Stimulated activated CD4-positive, alpha-beta T cell treated with anti-CD3 and anti-CD28 coated beads, Interleukin-4, amount 100 ng/mL, for 48 hours (primary cell): ENCODE measurements at regions not wholly inside any gene's neighbourhood (a gene's known extent, or its start where the extent isn't known, plus 50 kb on each side); places are given as distances from the start of the nearest gene placed in this dataset.
"Not testable (repeated sequence)": the region's sequence is repeated elsewhere in the genome, so short reads cannot be mapped to it uniquely, and the experiment has no call there.

ENCODE experiments used
- DNase-seq, 2 donors: peaks; one replicate each; pipeline ENCODE4 v3.0.0-alpha.2; 2020; ENCODE audit warnings: low read depth in 2 of 2

DNA sequence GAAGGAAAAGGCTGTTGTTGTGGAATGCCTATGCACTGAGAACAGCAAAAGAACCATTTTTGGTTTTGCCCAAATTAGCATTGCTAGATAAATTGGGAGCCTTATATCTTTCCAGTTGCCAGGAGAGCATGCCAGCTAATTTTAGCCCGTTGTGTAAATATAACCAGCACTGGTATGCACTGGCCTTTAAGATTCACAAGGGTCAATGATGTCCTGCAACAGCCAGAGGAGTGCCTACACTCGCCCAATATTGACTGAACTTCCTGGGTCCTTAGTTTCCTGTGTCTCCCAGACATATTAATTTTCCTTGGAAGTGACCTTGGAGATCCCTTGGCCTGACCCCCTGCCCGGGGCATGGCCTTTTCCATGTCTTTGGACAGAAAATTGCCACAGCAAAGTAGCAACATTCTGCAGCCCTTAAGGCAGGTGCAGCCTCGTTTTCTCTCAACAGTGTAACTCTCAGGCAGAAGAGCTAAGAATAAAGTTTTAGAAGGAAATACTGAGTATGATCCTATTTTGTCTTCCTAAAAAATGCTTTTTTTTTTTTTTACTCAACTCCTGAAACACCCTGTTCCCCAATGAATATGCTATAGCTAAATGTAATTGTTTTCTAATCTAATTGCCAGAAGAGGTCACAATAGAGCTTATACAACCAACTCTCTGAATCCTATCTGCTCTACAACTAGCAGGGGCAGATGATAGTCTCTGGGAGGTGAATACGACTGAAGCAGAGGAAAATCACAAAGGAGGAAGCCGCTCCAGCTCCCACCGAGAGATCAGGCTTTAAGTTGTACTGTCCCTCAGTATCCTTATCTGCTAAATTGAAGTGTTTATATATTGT, 131.9 kb upstream of the PCGF5 start:
- DNase-seq, result no peak

GRCh38 chr10:91090761-91091529, 129.5 kb upstream of the PCGF5 start:
- DNase-seq, result no peak

GRCh38 chr10:91091780-91092179, 128.7 kb upstream of the PCGF5 start:
- no peak for DNase-seq

DNA sequence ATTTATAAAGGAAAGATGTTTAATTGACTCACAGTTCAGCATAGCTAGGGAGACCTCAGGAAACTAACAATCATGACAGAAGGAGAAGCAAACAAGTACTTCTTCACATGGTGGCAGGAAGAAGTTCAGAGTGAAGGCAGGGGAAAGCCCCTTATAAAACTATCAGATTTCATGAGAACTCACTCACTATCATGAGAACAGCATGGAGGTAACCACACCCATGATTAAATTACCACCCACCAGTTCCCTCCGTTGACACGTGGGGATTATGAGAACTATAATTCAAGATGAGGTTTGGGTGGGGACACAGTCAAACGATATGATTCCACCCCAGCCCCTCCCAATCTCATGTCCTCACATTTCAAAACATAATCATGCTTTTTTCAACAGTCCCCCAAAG, 124.2 kb upstream of the PCGF5 start:
- DNase-seq, result no peak

GRCh38 chr10:91097313-91097712, 123.2 kb upstream of the PCGF5 start:
- DNase-seq, result no peak

GRCh38 chr10:91098021-91098420, 122.4 kb upstream of the PCGF5 start:
- DNase-seq, result not testable (repeated sequence)

DNA sequence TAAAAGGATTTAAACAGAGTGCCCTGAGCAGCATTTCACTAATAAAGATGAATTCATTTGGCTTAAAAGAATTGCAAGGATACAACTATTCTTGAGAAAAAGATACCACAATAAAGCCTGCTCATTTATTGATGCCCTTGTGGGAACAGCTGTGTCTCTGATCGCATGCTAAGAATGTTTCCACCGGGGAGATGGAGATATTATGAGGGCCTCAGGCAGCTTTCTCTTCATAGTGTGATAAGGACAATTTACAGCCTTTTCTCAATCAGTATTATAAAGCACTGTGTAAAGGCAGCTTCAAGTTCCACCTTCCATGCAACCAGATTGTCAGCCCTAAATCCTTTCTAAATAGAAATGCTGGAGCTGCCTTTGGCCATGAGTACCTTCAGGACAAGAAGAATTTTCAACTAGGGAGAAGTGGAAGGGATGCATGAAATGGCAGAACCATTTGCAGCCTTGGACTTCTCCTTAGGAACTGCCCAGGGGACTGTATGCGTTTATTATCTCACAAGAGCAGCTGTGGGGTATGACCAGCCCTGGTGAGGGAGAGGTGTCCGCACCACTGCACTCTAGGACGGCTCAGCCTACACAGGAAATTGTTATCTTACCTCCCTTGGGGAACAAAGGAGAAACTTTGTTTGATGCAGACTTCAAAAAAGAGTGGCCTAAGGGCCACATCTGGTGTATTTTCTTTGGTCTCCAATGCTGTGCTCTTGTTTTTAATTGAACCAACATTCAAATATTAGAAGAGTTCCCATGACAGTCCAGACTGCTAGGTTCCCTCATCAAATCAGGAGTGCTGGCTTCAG, 116.9 kb upstream of the PCGF5 start:
- no peak for DNase-seq

GRCh38 chr10:91104193-91105041, 116.0 kb upstream of the PCGF5 start:
- no peak for DNase-seq

- no peak for DNase-seq
These were observed 115.2 kb upstream of the PCGF5 start for GRCh38 chr10:91105269-91105668.

DNA sequence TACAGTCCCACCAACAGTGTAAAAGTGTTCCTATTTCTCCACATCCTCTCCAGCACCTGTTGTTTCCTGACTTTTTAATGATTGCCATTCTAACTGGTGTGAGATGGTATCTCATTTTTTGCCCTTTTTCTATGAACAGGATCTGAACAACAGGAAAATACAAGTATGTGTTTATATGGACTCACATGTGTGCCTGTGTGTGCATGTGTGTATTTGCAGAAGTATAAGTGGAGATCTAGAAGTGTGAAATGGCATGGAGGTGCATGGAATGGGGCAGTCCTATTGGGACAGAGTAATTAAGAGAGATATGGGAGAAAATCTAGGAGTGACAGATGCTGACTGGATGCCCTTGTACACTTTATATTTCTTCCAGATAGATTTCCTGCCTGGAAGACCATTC, 111.6 kb upstream of the PCGF5 start:
- DNase-seq, result no peak

DNA sequence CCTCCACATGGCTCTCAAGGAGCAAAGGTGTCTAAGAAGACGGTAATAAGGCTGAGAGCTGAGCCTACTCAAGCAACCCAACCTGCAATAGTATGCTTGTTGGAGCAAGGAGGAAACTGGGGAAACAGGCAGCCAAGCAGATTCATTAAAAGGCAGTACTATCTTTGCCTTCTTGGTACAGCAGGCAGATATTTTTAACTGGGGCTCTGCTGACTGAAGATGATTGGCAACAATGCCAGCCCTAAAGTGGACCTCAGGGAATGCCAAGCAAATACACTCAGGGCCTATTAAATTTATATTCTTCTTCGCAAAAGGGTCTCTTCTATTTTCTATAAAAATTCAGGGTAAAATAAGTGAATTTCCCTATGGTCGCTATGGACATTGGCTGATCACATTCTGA, 109.4 kb upstream of the PCGF5 start:
- no peak for DNase-seq

- DNase-seq, result no peak
These were observed 104.7 kb upstream of the PCGF5 start for GRCh38 chr10:91115618-91116390.

GRCh38 chr10:91117505-91117904, 103.0 kb upstream of the PCGF5 start:
- no peak for DNase-seq

DNA sequence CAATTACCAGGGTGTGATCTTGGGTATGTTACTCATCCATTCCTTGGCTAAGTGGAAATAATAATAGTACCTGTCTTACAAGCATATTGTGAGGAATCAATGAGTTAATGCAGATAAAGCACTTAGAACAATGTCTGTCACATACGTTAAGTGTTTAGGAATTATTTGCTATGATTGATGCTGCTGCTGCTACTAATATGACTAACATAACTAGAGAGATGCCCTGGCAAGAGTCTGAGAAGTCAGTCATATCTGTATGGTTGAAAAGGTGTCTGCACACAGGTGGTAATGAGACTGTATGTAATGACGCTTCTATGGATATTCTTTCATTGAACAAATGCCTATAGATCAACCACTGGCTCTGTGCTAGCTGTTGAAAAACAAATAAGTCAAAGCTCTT, 100.1 kb upstream of the PCGF5 start:
- DNase-seq, result no peak

DNA sequence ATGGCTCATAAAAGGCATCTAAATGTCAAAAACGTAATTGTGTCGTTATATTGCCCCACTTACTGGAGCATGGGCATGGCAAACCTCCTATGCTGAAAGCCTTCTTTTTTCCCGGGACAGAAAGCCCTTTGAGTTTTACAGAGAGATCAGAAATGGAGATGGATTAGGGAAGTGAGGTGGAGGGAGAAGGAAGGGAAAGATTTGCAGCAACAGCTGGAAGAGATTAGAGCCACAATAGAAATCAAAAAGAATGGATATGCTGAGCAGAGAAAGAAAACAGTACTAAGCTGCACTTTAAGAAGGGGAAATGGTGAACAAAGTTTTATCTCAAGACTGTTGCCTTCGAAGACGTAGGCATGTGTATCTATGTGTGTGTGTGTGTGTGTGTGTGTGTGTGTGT, 97.2 kb upstream of the PCGF5 start:
- no peak for DNase-seq

GRCh38 chr10:91124016-91124415, 96.4 kb upstream of the PCGF5 start:
- DNase-seq, result no peak

- DNase-seq, result no peak
These were observed 94.0 kb upstream of the PCGF5 start for GRCh38 chr10:91126471-91126870.

- DNase-seq, result no peak
These were observed 93.0 kb upstream of the PCGF5 start for GRCh38 chr10:91127341-91128082.

GRCh38 chr10:91135113-91135512, 85.3 kb upstream of the PCGF5 start:
- DNase-seq, result no peak
